ENCODE measurements at regions not wholly inside any gene's neighbourhood (a gene's known extent, or its start where the extent isn't known, plus 50 kb on each side); places are given as distances from the start of the nearest gene placed in this dataset.

- no peak for DNase-seq
- Histone ChIP-seq H3K4me1 (no peaks in the 10 kb centered on the region), H3K4me3 (ENCODE audit: low read depth, low read length) (no peak overlapping the region), H3K9me3 (no peaks in the 10 kb centered on the region), H3K36me3 (no peaks in the 10 kb centered on the region), H3K27me3 (no peaks in the 10 kb centered on the region)
- no peak for TF ChIP-seq CTCF (IDR thresholded peaks at IDR 0.05; ENCODE audit: low read depth, low read length)
These were observed 497.4 kb upstream of the EPHA7 start for GRCh38 chr6:93916716-93917115.

DNA sequence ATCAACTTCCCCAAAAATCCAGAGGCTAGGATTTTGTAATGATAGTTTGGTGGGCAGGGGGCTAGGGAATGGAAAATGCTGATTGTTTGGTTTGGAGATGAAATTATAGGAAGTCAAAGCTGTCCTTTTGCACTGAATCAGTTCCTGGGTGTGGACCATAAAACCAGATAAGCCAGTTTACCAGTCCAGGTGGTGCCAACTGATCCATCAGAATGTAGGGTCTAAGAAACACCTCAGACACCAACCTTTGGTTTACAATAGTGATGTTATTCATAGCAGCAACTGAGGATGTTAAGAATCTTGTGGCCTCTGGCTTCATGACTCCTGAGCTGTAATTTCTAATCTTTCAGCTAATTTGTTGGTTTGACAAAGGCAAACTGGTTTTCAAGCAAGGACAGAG lies 496.6 kb upstream of the EPHA7 start:
- TF ChIP-seq CTCF (IDR thresholded peaks at IDR 0.05; ENCODE audit: low read depth, low read length): no peak
- no peaks in the 10 kb centered on the region for H3K9me3 ChIP-seq
- H3K27me3 ChIP-seq: no peaks in the 10 kb centered on the region
- H3K36me3 ChIP-seq: no peaks in the 10 kb centered on the region
- H3K4me3 ChIP-seq (ENCODE audit: low read depth, low read length): no peak overlapping the region
- DNase-seq: no peak
- H3K4me1 ChIP-seq: no peaks in the 10 kb centered on the region

DNA sequence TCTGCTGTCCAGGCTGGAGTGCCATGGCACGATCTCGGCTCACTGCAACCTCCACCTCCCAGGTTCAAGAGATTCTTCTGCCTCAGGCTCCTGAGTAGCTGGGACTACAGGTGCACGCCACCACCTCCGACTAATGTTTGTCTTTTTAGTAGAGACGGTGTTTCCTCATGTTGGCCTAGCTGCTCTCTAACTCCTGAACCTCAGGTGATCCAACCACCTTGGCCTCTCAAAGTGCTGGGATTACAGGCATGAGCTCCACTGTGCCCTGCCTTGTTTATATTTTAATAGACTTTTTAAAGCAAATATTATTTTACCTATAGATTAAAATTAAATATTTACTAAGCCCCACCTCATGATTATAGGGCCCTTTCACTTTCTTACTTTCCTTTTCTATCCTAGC lies 483.2 kb upstream of the EPHA7 start:
- DNase-seq: no peak
- H3K36me3 ChIP-seq: no peaks in the 10 kb centered on the region
- no peak overlapping the region for H3K4me3 ChIP-seq (ENCODE audit: low read depth, low read length)
- no peak for TF ChIP-seq CTCF (IDR thresholded peaks at IDR 0.05; ENCODE audit: low read depth, low read length)
- H3K27me3 ChIP-seq: no peaks in the 10 kb centered on the region
- no peaks in the 10 kb centered on the region for H3K9me3 ChIP-seq
- H3K4me1 ChIP-seq: no peaks in the 10 kb centered on the region

- no peak for TF ChIP-seq CTCF (IDR thresholded peaks at IDR 0.05; ENCODE audit: low read depth, low read length)
- Histone ChIP-seq H3K27me3 (no peaks in the 10 kb centered on the region), H3K36me3 (no peaks in the 10 kb centered on the region), H3K4me1 (no peaks in the 10 kb centered on the region), H3K4me3 (ENCODE audit: low read depth, low read length) (no peak overlapping the region), H3K9me3 (no peaks in the 10 kb centered on the region; the same call in 1 of the 2 replicates)
- no peak for DNase-seq
These were observed 480.8 kb upstream of the EPHA7 start for GRCh38 chr6:93900142-93900541.

DNA sequence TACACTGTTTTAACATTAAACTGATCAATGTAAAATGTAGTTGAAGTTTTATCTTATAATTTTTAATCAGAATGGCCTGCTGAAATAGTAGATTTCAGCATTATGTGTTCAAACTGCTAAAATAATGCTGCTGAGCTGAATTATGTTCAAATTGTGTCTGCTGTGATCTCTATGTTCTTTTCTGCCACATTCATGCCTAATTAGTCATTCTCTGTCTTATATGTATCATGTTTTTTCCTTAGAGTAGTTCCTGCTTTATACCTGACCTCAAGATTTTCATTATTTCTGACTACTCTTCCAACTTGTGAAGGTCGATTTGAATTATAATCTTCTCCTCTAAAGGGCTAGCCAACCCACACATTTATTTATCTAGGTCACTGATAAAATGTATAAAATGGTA lies 476.7 kb upstream of the EPHA7 start:
- Histone ChIP-seq H3K4me3 (ENCODE audit: low read depth, low read length) (no peak overlapping the region), H3K27me3 (no peaks in the 10 kb centered on the region), H3K4me1 (no peaks in the 10 kb centered on the region), H3K9me3 (no peaks in the 10 kb centered on the region; the same call in 1 of the 2 replicates), H3K36me3 (no peaks in the 10 kb centered on the region)
- no peak for DNase-seq
- no peak for TF ChIP-seq CTCF (IDR thresholded peaks at IDR 0.05; ENCODE audit: low read depth, low read length)

- no peak for TF ChIP-seq CTCF (IDR thresholded peaks at IDR 0.05; ENCODE audit: low read depth, low read length)
- H3K36me3 ChIP-seq: no peaks in the 10 kb centered on the region
- H3K4me1 ChIP-seq: no peaks in the 10 kb centered on the region
- DNase-seq: no peak
- H3K4me3 ChIP-seq (ENCODE audit: low read depth, low read length): no peak overlapping the region
- no peaks in the 10 kb centered on the region; the same call in 1 of the 2 replicates for H3K9me3 ChIP-seq
- no peaks in the 10 kb centered on the region for H3K27me3 ChIP-seq
These were observed 475.2 kb upstream of the EPHA7 start for GRCh38 chr6:93894521-93894920.

Measured in BE2C (cell line).